ENCODE measurements at regions not wholly inside any gene's neighbourhood (a gene's known extent, or its start where the extent isn't known, plus 50 kb on each side); places are given as distances from the start of the nearest gene placed in this dataset.

GRCh38 chr4:91746551-91746950, 557.2 kb upstream of the GRID2 start:
- TF ChIP-seq ZFX (IDR thresholded peaks at IDR 0.05) = no peak
- no peak overlapping the region for H3K27ac ChIP-seq

DNA sequence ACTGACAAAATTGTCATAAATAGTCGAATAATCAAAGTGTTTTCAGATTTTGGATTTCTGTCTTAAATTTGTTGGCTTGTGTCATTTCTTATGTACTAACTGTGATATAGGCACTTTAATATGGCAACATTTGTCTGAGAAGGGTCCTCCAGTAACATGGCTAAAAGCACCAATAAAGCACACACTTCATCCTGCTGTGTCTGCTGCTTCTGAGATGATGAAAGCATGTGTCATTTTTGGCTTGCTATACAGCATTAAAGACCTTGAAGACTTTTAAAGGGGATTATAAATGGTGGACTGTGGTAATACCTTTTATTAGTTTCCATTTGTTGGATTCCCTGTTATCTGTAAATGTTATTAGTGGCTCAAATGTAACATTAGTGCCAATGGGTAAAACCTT, 551.8 kb upstream of the GRID2 start:
- H3K27ac ChIP-seq = no peak overlapping the region
- TF ChIP-seq CTCF (conservative IDR thresholded peaks at IDR 0.05) (no peak), ZFX (IDR thresholded peaks at IDR 0.05) (no peak)

DNA sequence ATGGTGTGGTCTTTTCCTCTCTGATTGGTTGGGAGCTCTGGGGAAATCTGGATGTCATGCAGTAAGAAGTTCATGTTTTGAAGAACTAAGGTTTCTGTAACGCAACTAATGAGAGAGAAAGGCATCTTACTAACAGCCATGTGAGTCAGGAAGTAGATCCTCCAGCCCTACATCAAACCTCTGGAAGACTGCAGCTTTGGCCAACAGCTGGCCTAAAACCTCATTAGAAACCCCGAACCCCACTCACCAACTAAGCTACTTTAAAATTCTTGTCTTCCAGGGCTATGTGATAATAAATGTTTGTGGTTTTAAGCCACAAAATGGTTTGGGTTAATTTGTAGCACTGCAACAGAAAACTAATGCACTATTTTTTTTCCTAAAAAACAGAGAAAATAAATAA, 549.0 kb upstream of the GRID2 start:
- no peak overlapping the region for H3K27ac ChIP-seq
- TF ChIP-seq CTCF (conservative IDR thresholded peaks at IDR 0.05) (no peak), ZFX (IDR thresholded peaks at IDR 0.05) (no peak)

DNA sequence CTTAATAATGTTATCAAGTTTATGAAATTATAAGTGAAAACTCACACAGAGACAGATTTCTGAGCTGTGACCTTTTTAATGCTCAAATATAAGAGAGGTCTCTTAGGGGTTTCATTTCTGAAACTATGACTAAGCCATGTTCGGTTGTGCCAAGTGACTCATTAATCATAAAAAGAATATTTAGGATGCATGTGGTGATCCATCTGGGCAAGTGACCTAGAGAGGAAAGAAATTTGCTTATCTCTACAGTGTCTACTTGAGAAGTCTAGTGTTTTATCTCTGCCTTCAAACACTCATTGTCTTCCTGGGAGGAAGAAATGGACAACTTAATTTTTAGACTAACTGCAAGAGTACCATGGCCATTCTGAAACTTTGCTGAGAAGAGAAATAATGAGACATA, 545.3 kb upstream of the GRID2 start:
- no peak for TF ChIP-seq ZFX (IDR thresholded peaks at IDR 0.05)
- no peak for TF ChIP-seq CTCF (conservative IDR thresholded peaks at IDR 0.05)

GRCh38 chr4:91764085-91764484, 539.7 kb upstream of the GRID2 start:
- TF ChIP-seq ZFX (IDR thresholded peaks at IDR 0.05) (no peak), CTCF (conservative IDR thresholded peaks at IDR 0.05) (no peak)
- H3K27ac ChIP-seq = no peak overlapping the region

More for the DNA sequence above, 545.3 kb upstream of the GRID2 start:
- H3K27ac ChIP-seq = no peak overlapping the region

- TF ChIP-seq ZFX (IDR thresholded peaks at IDR 0.05) (no peak), CTCF (conservative IDR thresholded peaks at IDR 0.05) (no peak)
- no peak overlapping the region for H3K27ac ChIP-seq
These were observed 533.9 kb upstream of the GRID2 start for GRCh38 chr4:91769912-91770311.

DNA sequence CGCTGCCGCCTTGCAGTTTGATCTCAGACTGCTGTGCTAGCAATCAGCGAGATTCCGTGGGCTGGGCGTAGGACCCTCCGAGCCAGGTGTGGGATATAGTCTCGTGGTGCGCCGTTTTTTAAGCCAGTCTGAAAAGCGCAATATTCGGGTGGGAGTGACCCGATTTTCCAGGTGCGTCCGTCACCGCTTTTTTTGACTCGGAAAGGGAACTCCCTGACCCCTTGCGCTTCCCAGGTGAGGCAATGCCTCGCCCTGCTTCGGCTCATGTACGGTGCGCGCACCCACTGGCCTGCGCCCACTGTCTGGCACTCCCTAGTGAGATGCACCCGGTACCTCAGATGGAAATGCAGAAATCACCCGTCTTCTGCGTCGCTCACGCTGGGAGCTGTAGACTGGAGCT, 512.1 kb upstream of the GRID2 start:
- H3K27ac ChIP-seq = peak overlapping the region; percentile 32; the same call in 1 of the 2 replicates

DNA sequence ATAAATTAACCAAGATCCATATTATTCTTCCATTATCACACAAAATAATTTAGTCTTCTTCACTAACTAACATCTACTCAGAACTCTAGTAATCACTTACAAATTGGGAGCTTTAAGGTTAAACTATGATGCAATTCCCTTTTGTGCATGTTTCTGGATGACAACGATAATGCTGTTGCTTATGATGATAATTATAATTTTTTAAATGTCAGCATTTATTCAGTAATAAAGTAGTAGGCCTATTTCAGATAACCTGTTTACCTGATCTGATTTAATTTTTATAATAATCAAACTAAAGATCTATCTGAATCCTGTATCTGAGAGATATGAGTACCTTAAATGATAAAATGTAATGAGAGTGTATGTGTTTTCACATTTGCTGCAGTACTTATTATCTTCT, 507.8 kb upstream of the GRID2 start:
- TF ChIP-seq CTCF (conservative IDR thresholded peaks at IDR 0.05) (no peak), ZFX (IDR thresholded peaks at IDR 0.05) (no peak)

DNA sequence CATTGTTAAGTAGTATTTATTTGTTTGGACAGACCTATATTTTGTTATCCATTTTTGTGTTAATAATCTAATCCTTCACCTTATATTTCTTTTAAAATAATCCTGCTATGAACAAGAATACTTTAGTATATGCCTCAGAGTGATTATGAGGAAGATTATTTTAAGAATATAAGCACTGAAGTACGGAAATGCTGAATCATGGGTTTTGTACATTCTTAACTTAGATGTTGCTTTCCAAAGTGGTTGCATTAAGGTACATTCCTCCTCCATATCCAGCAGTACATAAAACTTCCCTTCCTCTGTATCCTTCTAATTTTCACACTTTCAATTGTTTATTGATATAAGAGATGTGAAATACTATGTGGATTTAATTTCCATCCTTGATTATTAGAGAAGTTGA, 491.4 kb upstream of the GRID2 start:
- no peak for TF ChIP-seq CTCF (conservative IDR thresholded peaks at IDR 0.05)
- no peak for TF ChIP-seq ZFX (IDR thresholded peaks at IDR 0.05)
- no peak overlapping the region for H3K27ac ChIP-seq

More for the DNA sequence above, 507.8 kb upstream of the GRID2 start:
- H3K27ac ChIP-seq = no peak overlapping the region
